ENCODE measurements at regions not wholly inside any gene's neighbourhood (a gene's known extent, or its start where the extent isn't known, plus 50 kb on each side); places are given as distances from the start of the nearest gene placed in this dataset.

DNA sequence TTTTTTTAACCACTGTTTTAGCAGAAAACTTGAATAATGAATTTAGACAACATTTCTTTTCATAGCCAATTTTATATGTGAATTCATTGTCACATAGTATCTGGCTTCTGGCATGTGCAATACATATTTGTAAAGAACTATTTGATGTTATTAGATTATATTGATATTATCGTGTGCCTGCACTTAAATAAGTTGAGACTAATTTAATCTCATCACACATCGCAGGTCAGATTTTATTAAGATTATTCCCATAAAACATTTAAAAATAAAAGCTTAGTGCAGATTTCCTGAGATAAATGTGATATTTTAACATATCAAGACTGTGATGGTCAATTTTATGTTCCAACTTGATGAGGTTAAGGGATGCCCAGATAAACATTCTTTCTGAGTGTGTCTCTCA, 1565.3 kb upstream of the LRRTM3 start:
- DNase-seq: no peak
- H3K4me1 Mint-ChIP-seq: peaks cover 13% of the 10 kb centered on the region
- Histone ChIP-seq H3K27me3 (ENCODE audit: control insufficient read depth, insufficient read depth, low read length, poor library complexity, severe bottlenecking) (no peaks in the 10 kb centered on the region), H3K4me3 (ENCODE audit: low read length) (no peak overlapping the region), H3K27ac (ENCODE audit: low read depth, low read length) (no peak overlapping the region), H3K4me1 (ENCODE audit: control insufficient read depth, insufficient read depth, low read length) (peaks cover 2% of the 10 kb centered on the region), H3K9ac (ENCODE audit: extremely low read depth, low read length, poor library complexity, severe bottlenecking) (no peak overlapping the region), H3K36me3 (ENCODE audit: control insufficient read depth, insufficient read depth, low read length) (no peaks in the 10 kb centered on the region), H3K9me3 (ENCODE audit: control insufficient read depth, low read length) (no peaks in the 10 kb centered on the region)
- no CpG with 5 or more reads among the region's 2 CpGs for WGBS, 2 experiments (ENCODE audit: insufficient coverage in 1 of 2, insufficient read length in 1 of 2)
- H3K4me3 Mint-ChIP-seq: no peak overlapping the region
- no peaks in the 10 kb centered on the region for H3K36me3 Mint-ChIP-seq (ENCODE audit: low read depth)
- H3K9me3 Mint-ChIP-seq: no peaks in the 10 kb centered on the region
- TF ChIP-seq, protein P1, sequence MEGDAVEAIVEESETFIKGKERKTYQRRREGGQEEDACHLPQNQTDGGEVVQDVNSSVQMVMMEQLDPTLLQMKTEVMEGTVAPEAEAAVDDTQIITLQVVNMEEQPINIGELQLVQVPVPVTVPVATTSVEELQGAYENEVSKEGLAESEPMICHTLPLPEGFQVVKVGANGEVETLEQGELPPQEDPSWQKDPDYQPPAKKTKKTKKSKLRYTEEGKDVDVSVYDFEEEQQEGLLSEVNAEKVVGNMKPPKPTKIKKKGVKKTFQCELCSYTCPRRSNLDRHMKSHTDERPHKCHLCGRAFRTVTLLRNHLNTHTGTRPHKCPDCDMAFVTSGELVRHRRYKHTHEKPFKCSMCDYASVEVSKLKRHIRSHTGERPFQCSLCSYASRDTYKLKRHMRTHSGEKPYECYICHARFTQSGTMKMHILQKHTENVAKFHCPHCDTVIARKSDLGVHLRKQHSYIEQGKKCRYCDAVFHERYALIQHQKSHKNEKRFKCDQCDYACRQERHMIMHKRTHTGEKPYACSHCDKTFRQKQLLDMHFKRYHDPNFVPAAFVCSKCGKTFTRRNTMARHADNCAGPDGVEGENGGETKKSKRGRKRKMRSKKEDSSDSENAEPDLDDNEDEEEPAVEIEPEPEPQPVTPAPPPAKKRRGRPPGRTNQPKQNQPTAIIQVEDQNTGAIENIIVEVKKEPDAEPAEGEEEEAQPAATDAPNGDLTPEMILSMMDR (conservative IDR thresholded peaks at IDR 0.05): no peak
- no peaks in the 10 kb centered on the region for H3K27me3 Mint-ChIP-seq (ENCODE audit: insufficient read depth)
- no peak overlapping the region for H3K27ac Mint-ChIP-seq

DNA sequence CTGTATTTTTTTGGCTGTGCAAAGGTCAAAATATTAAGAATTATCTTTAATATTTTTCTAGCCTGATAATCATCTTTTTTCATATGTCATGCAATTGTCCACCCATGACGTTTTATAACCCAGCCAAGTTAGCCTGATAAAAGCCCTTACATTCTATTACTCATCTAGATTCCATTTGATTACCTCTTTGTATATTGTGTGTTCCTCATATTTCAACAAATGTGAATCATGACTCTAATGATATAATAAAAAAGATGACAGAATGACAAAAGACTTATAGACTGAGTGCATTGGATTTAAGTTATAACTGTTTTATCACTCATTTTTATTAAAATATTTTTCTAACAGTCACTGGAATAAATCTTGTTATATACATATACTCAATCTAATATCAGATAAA, 1560.0 kb upstream of the LRRTM3 start:
- no peaks in the 10 kb centered on the region for H3K4me1 Mint-ChIP-seq
- H3K27me3 ChIP-seq (ENCODE audit: control insufficient read depth, insufficient read depth, low read length, poor library complexity, severe bottlenecking): no peaks in the 10 kb centered on the region
- H3K9ac ChIP-seq (ENCODE audit: extremely low read depth, low read length, poor library complexity, severe bottlenecking): no peak overlapping the region
- H3K4me3 ChIP-seq (ENCODE audit: low read length): no peak overlapping the region
- 89% methylated on average over 1 of the region's 1 CpG; no CpG with 5 or more reads in 1 of the 2 experiments for WGBS, 2 experiments (ENCODE audit: insufficient coverage in 1 of 2, insufficient read length in 1 of 2)
- no peaks in the 10 kb centered on the region for H3K27me3 Mint-ChIP-seq (ENCODE audit: insufficient read depth)
- DNase-seq: no peak
- H3K36me3 ChIP-seq (ENCODE audit: control insufficient read depth, insufficient read depth, low read length): no peaks in the 10 kb centered on the region
- H3K36me3 Mint-ChIP-seq (ENCODE audit: low read depth): no peaks in the 10 kb centered on the region
- H3K4me1 ChIP-seq (ENCODE audit: control insufficient read depth, insufficient read depth, low read length): no peaks in the 10 kb centered on the region
- no peak overlapping the region for H3K27ac Mint-ChIP-seq
- H3K4me3 Mint-ChIP-seq: no peak overlapping the region
- no peaks in the 10 kb centered on the region for H3K9me3 ChIP-seq (ENCODE audit: control insufficient read depth, low read length)
- TF ChIP-seq, protein P1 (conservative IDR thresholded peaks at IDR 0.05): no peak
- H3K27ac ChIP-seq (ENCODE audit: low read depth, low read length): no peak overlapping the region
- H3K9me3 Mint-ChIP-seq: no peaks in the 10 kb centered on the region

DNA sequence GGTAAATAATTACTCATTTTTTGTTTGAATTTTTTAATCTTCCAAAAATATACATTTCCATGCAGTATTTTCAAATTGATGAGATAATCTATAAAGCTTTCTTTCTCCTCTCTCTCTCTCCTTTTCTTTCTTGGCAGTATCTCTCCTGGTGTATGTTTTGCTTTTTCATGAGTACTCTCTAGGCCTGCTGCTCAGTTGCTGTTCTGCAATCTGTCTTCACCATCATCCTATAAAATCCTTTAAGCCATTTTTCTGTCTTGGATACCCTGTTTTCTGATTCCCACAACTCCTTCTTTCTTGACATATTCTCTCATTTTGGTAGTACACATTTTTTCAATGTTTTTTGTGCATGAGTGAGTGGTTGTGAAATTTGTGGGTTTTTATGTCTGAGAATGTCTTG, 1558.1 kb upstream of the LRRTM3 start:
- Histone ChIP-seq H3K4me3 (ENCODE audit: low read length) (no peak overlapping the region), H3K36me3 (ENCODE audit: control insufficient read depth, insufficient read depth, low read length) (no peaks in the 10 kb centered on the region), H3K27me3 (ENCODE audit: control insufficient read depth, insufficient read depth, low read length, poor library complexity, severe bottlenecking) (no peaks in the 10 kb centered on the region), H3K9ac (ENCODE audit: extremely low read depth, low read length, poor library complexity, severe bottlenecking) (no peak overlapping the region), H3K4me1 (ENCODE audit: control insufficient read depth, insufficient read depth, low read length) (no peaks in the 10 kb centered on the region), H3K9me3 (ENCODE audit: control insufficient read depth, low read length) (no peaks in the 10 kb centered on the region), H3K27ac (ENCODE audit: low read depth, low read length) (no peak overlapping the region)
- H3K27me3 Mint-ChIP-seq (ENCODE audit: insufficient read depth): no peaks in the 10 kb centered on the region
- TF ChIP-seq, protein P1 (conservative IDR thresholded peaks at IDR 0.05): no peak
- H3K4me1 Mint-ChIP-seq: no peaks in the 10 kb centered on the region
- no peaks in the 10 kb centered on the region for H3K36me3 Mint-ChIP-seq (ENCODE audit: low read depth)
- H3K27ac Mint-ChIP-seq: no peak overlapping the region
- DNase-seq: no peak
- no peak overlapping the region for H3K4me3 Mint-ChIP-seq
- no peaks in the 10 kb centered on the region for H3K9me3 Mint-ChIP-seq
